Heart left ventricle (tissue), 13 donors: ENCODE measurements at regions not wholly inside any gene's neighbourhood (a gene's known extent, or its start where the extent isn't known, plus 50 kb on each side); places are given as distances from the start of the nearest gene placed in this dataset.
"Not testable (repeated sequence)": the region's sequence is repeated elsewhere in the genome, so short reads cannot be mapped to it uniquely, and the experiment has no call there.

Experiments used
- POLR2A ChIP-seq, 2 donors: fragments of 450-650 bp; IDR thresholded peaks; one replicate each; pipeline ENCODE4 v1.6.1; 2017; ENCODE audit warnings: antibody characterized with exemption in 2 of 2, mild to moderate bottlenecking in 2 of 2, moderate library complexity in 2 of 2
- TF ChIP-seq, protein P1 (sequence below), 12 donors: fragments of 200-600 bp; sonication (generic) in 4 of 12; IDR thresholded peaks; one replicate each; pipeline versions ENCODE4 v1.5.0 to v1.8.0; 2018 to 2022; ENCODE audit warnings: antibody characterized with exemption in 12 of 12, mild to moderate bottlenecking in 5 of 12
- donor health status: ischemic (EF 13 %, LVEDD 7.1; RV severe dilation, severe dysfunction).
- donor health status: DM: no; HTN: yes; CAD: no.
- donor health status: DM: no; HTN: no; CAD: no.
- donor health status: ischemic (EF 25% LVEDD 6.9; RV normal size, moderate dysfunction).
- donor health status: ischemic (EF 25% LVEDD 5.7; RV mildly dilated, moderate dysfunction).
- donor health status: ischemic (EF 35%, LVEDD 5.7; RV mildly dilated, moderate dysfunction).
- donor health status: nonischemic (EF 11% LVEDD 7.7; RV severe dilation, severe dysfunction).
- donor health status: DM: yes; HTN: yes; CAD: no.
- donor health status: PGD.
- donor health status: ischemic (EF 29% LVEDD 5.4; RV normal size, mild dysfunction).
- donor health status: nonischemic (EF 23%, LVEDD 6.1; RV moderate dilation, normal function).

DNA sequence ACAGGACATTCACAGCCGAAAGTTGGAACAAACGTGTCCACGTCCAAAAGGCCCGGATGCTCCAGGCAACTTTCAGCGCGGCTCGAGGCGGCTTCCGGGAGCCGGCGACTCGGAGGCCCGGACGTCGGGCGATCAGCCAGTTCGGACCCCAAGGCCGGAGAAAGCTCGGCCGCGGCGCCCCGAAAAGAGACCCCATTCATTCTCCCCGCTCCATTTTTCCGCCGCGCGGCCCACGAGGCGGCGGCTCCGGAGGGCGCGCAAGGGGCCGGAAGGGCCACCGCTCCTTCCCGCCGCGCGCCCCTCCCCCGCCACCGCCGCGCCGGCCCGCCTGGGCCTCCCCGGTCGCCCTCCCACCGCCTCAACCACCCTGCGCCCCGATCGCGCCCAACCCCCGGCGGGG lies 4022.7 kb upstream of the TPTE start:
- TF ChIP-seq, protein P1, sequence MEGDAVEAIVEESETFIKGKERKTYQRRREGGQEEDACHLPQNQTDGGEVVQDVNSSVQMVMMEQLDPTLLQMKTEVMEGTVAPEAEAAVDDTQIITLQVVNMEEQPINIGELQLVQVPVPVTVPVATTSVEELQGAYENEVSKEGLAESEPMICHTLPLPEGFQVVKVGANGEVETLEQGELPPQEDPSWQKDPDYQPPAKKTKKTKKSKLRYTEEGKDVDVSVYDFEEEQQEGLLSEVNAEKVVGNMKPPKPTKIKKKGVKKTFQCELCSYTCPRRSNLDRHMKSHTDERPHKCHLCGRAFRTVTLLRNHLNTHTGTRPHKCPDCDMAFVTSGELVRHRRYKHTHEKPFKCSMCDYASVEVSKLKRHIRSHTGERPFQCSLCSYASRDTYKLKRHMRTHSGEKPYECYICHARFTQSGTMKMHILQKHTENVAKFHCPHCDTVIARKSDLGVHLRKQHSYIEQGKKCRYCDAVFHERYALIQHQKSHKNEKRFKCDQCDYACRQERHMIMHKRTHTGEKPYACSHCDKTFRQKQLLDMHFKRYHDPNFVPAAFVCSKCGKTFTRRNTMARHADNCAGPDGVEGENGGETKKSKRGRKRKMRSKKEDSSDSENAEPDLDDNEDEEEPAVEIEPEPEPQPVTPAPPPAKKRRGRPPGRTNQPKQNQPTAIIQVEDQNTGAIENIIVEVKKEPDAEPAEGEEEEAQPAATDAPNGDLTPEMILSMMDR (IDR thresholded peaks at IDR 0.05) = not testable (repeated sequence)
- TF ChIP-seq POLR2A (IDR thresholded peaks at IDR 0.05) = not testable (repeated sequence)
